HG03354 (cell line): ENCODE measurements at regions not wholly inside any gene's neighbourhood (a gene's known extent, or its start where the extent isn't known, plus 50 kb on each side); places are given as distances from the start of the nearest gene placed in this dataset.

Experiments
- ATAC-seq: cut with Tn5 transposase; IDR thresholded peaks from one replicate; pipeline ENCODE4 v1.9.1; 2021; ENCODE audit warnings: mild to moderate bottlenecking; ENCODE audit not compliant: unreplicated experiment, poor library complexity, severe bottlenecking

GRCh38 chr5:50963971-50964745 lies 297.7 kb downstream of the PARP8 start:
- ATAC-seq: no peak

GRCh38 chr5:50964746-50965653 lies 298.6 kb downstream of the PARP8 start:
- ATAC-seq: no peak

- no peak for ATAC-seq
Observed at GRCh38 chr5:50965654-50966375, 299.4 kb downstream of the PARP8 start.

- no peak for ATAC-seq
Observed at GRCh38 chr5:50967009-50967562, 300.6 kb downstream of the PARP8 start.

- ATAC-seq: no peak
Observed at GRCh38 chr5:50967563-50968355, 301.3 kb downstream of the PARP8 start.

- ATAC-seq: no peak
Observed at GRCh38 chr5:50968356-50969149, 302.1 kb downstream of the PARP8 start.

- no peak for ATAC-seq
Observed at GRCh38 chr5:50969151-50970031, 303.0 kb downstream of the PARP8 start.

GRCh38 chr5:50975840-50976239 lies 309.4 kb downstream of the PARP8 start:
- no peak for ATAC-seq

- no peak for ATAC-seq
Observed at GRCh38 chr5:50978924-50979323, 312.5 kb downstream of the PARP8 start.

- no peak for ATAC-seq
Observed at GRCh38 chr5:50984640-50985039, 318.2 kb downstream of the PARP8 start.

GRCh38 chr5:50990296-50990924 lies 324.0 kb downstream of the PARP8 start:
- ATAC-seq: no peak

GRCh38 chr5:50995285-50995942 lies 329.0 kb downstream of the PARP8 start:
- no peak for ATAC-seq

- no peak for ATAC-seq
Observed at GRCh38 chr5:51001227-51001923, 334.9 kb downstream of the PARP8 start.

GRCh38 chr5:51002368-51002767 lies 335.9 kb downstream of the PARP8 start:
- no peak for ATAC-seq

- ATAC-seq: no peak
Observed at GRCh38 chr5:51013036-51013435, 346.6 kb downstream of the PARP8 start.

- ATAC-seq: no peak
Observed at GRCh38 chr5:51018423-51018822, 352.0 kb downstream of the PARP8 start.
